ENCODE measurements at regions not wholly inside any gene's neighbourhood (a gene's known extent, or its start where the extent isn't known, plus 50 kb on each side); places are given as distances from the start of the nearest gene placed in this dataset.

- H3K9me3 Mint-ChIP-seq = no peaks in the 10 kb centered on the region
- Histone ChIP-seq H3K4me1 (ENCODE audit: control insufficient read depth, insufficient read depth, low read length) (no peaks in the 10 kb centered on the region), H3K9ac (ENCODE audit: extremely low read depth, low read length, poor library complexity, severe bottlenecking) (no peak overlapping the region), H3K27me3 (ENCODE audit: control insufficient read depth, insufficient read depth, low read length, poor library complexity, severe bottlenecking) (no peaks in the 10 kb centered on the region), H3K36me3 (ENCODE audit: control insufficient read depth, insufficient read depth, low read length) (no peaks in the 10 kb centered on the region), H3K4me3 (ENCODE audit: low read length) (no peak overlapping the region), H3K9me3 (ENCODE audit: control insufficient read depth, low read length) (no peaks in the 10 kb centered on the region), H3K27ac (ENCODE audit: low read depth, low read length) (no peak overlapping the region)
- no peak overlapping the region for H3K27ac Mint-ChIP-seq
- no peak overlapping the region for H3K4me3 Mint-ChIP-seq
- DNase-seq = no peak
- no peaks in the 10 kb centered on the region for H3K27me3 Mint-ChIP-seq (ENCODE audit: insufficient read depth)
- TF ChIP-seq CTCF (conservative IDR thresholded peaks at IDR 0.05) = no peak
- H3K4me1 Mint-ChIP-seq = no peaks in the 10 kb centered on the region
- 95 to 98% methylated on average over 7 to 20 of the region's 20 CpGs for WGBS, 2 experiments (ENCODE audit: insufficient coverage in 1 of 2, insufficient read length in 1 of 2)
- H3K36me3 Mint-ChIP-seq (ENCODE audit: low read depth) = no peaks in the 10 kb centered on the region
Observed at GRCh38 chr10:89829262-89829886, 128.0 kb downstream of the KIF20B start.

GRCh38 chr10:89829887-89830269 is 128.5 kb downstream of the KIF20B start:
- Mint-ChIP-seq H3K4me1 (no peaks in the 10 kb centered on the region), H3K27me3 (ENCODE audit: insufficient read depth) (no peaks in the 10 kb centered on the region), H3K9me3 (no peaks in the 10 kb centered on the region), H3K27ac (no peak overlapping the region), H3K36me3 (ENCODE audit: low read depth) (no peaks in the 10 kb centered on the region), H3K4me3 (no peak overlapping the region)
- no peaks in the 10 kb centered on the region for H3K9me3 ChIP-seq (ENCODE audit: control insufficient read depth, low read length)
- H3K27me3 ChIP-seq (ENCODE audit: control insufficient read depth, insufficient read depth, low read length, poor library complexity, severe bottlenecking) = no peaks in the 10 kb centered on the region
- no peak for DNase-seq
- no peak overlapping the region for H3K27ac ChIP-seq (ENCODE audit: low read depth, low read length)
- no peak for TF ChIP-seq CTCF (conservative IDR thresholded peaks at IDR 0.05)
- no peak overlapping the region for H3K9ac ChIP-seq (ENCODE audit: extremely low read depth, low read length, poor library complexity, severe bottlenecking)
- WGBS, 2 experiments (ENCODE audit: insufficient coverage in 1 of 2, insufficient read length in 1 of 2) = 87 to 90% methylated on average over 5 of the region's 5 CpGs
- H3K4me1 ChIP-seq (ENCODE audit: control insufficient read depth, insufficient read depth, low read length) = no peaks in the 10 kb centered on the region
- H3K4me3 ChIP-seq (ENCODE audit: low read length) = no peak overlapping the region
- H3K36me3 ChIP-seq (ENCODE audit: control insufficient read depth, insufficient read depth, low read length) = no peaks in the 10 kb centered on the region

- Mint-ChIP-seq H3K4me3 (no peak overlapping the region), H3K27ac (no peak overlapping the region), H3K9me3 (no peaks in the 10 kb centered on the region), H3K4me1 (no peaks in the 10 kb centered on the region), H3K27me3 (ENCODE audit: insufficient read depth) (no peaks in the 10 kb centered on the region), H3K36me3 (ENCODE audit: low read depth) (no peaks in the 10 kb centered on the region)
- Histone ChIP-seq H3K27ac (ENCODE audit: low read depth, low read length) (no peak overlapping the region), H3K4me1 (ENCODE audit: control insufficient read depth, insufficient read depth, low read length) (no peaks in the 10 kb centered on the region), H3K27me3 (ENCODE audit: control insufficient read depth, insufficient read depth, low read length, poor library complexity, severe bottlenecking) (no peaks in the 10 kb centered on the region), H3K9ac (ENCODE audit: extremely low read depth, low read length, poor library complexity, severe bottlenecking) (no peak overlapping the region), H3K36me3 (ENCODE audit: control insufficient read depth, insufficient read depth, low read length) (no peaks in the 10 kb centered on the region), H3K4me3 (ENCODE audit: low read length) (no peak overlapping the region), H3K9me3 (ENCODE audit: control insufficient read depth, low read length) (no peaks in the 10 kb centered on the region)
- no peak for DNase-seq
- WGBS, 2 experiments (ENCODE audit: insufficient coverage in 1 of 2, insufficient read length in 1 of 2) = 98% methylated on average over 2 of the region's 2 CpGs; no CpG with 5 or more reads in 1 of the 2 experiments
- no peak for TF ChIP-seq CTCF (conservative IDR thresholded peaks at IDR 0.05)
Observed at GRCh38 chr10:89830624-89831023, 129.2 kb downstream of the KIF20B start.
